PC-9 (cell line): ENCODE measurements at regions not wholly inside any gene's neighbourhood (a gene's known extent, or its start where the extent isn't known, plus 50 kb on each side); places are given as distances from the start of the nearest gene placed in this dataset.

ENCODE experiments used
- EZH2 ChIP-seq: fragments of 200-600 bp; sonication (generic); IDR thresholded peaks from 2 replicates; pipeline ENCODE4 v1.8.0; 2017; ENCODE audit warnings: antibody characterized with exemption, low read depth
- TF ChIP-seq, protein P1 (sequence below): fragments of 200-600 bp; sonication (generic); conservative IDR thresholded peaks from 2 replicates; pipeline ENCODE4 v1.6.1; 2017; ENCODE audit warnings: mixed run types, antibody characterized with exemption, mild to moderate bottlenecking, moderate library complexity

DNA sequence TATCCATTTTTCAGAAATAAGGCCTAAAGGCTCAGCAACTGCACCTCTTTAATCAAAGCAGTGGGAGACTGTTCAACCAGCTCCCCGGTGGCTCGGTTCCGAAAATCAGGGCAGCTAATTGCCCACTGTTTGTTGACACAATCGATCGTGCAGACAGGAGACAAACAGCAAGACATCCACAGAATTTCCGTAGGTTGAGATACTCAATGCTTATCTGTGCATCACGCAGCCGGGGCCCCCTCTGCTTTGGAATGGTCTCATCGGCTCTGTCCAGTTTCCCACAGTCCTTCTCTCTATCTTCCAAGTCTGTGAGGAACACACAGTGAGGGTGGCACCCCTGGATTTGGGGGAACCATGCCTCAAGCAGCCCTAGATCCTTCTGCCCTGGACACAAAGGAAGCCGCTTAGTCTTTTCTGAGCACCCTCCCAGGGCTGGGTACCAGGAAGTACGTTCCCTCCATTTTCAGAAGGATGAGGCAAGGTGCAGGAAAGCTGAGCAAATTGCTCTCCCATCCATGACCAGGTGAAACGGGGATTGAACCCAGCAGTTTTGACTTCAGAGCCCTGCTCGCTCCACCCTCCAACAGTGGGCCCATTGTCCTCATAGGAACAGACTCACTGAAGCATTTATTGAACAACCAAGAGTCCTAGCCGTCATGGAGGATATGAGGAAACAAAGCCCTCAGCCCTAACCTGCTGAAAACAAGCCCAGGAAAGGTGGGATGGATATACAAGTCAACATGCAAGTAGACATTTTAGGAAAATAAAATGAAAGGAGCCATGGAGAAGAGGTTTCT, 70.7 kb downstream of the C16orf95 start:
- TF ChIP-seq, protein P1, sequence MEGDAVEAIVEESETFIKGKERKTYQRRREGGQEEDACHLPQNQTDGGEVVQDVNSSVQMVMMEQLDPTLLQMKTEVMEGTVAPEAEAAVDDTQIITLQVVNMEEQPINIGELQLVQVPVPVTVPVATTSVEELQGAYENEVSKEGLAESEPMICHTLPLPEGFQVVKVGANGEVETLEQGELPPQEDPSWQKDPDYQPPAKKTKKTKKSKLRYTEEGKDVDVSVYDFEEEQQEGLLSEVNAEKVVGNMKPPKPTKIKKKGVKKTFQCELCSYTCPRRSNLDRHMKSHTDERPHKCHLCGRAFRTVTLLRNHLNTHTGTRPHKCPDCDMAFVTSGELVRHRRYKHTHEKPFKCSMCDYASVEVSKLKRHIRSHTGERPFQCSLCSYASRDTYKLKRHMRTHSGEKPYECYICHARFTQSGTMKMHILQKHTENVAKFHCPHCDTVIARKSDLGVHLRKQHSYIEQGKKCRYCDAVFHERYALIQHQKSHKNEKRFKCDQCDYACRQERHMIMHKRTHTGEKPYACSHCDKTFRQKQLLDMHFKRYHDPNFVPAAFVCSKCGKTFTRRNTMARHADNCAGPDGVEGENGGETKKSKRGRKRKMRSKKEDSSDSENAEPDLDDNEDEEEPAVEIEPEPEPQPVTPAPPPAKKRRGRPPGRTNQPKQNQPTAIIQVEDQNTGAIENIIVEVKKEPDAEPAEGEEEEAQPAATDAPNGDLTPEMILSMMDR, result no peak
- no peak for TF ChIP-seq EZH2
